CD8-positive, alpha-beta memory T cell (primary cell): ENCODE measurements at regions not wholly inside any gene's neighbourhood (a gene's known extent, or its start where the extent isn't known, plus 50 kb on each side); places are given as distances from the start of the nearest gene placed in this dataset.

Experiments
- CTCF ChIA-PET: fragments of 350-600 bp; sonication (Branson Sonifier 250); formaldehyde crosslinking; loops from one replicate; lab custom pipeline; 2021; ENCODE audit warnings: antibody characterized with exemption; lab: Charles Lee
- POLR2A ChIA-PET: fragments of 350-600 bp; sonication (Branson Sonifier 250); formaldehyde crosslinking; loops from one replicate; lab custom pipeline; 2021; ENCODE audit warnings: antibody characterized with exemption; lab: Charles Lee
- DNase-seq, 5 donors: peaks; one replicate each; pipeline versions ENCODE4 v3.0.0 to v3.0.0-alpha.2; 2020 to 2022; ENCODE audit warnings: mixed read lengths in 1 of 5
- H3K27ac ChIP-seq: one replicate; pipeline ENCODE4 v1.7.0; 2013; ENCODE audit warnings: low read depth, mild to moderate bottlenecking, low read length, moderate library complexity
- H3K27me3 ChIP-seq: 2 replicates; pipeline ENCODE4 v1.7.0; 2013; ENCODE audit warnings: low read length, mild to moderate bottlenecking; ENCODE audit not compliant: insufficient read depth, poor library complexity, severe bottlenecking
- H3K36me3 ChIP-seq: 2 replicates; pipeline ENCODE4 v1.7.0; 2013; ENCODE audit warnings: mild to moderate bottlenecking, low read length, moderate library complexity; ENCODE audit not compliant: insufficient read depth
- H3K4me1 ChIP-seq: 2 replicates; pipeline ENCODE4 v1.7.0; 2013; ENCODE audit warnings: mild to moderate bottlenecking, low read length, moderate library complexity; ENCODE audit not compliant: insufficient read depth
- H3K4me3 ChIP-seq: 2 replicates; pipeline ENCODE4 v1.7.0; 2013; ENCODE audit warnings: mild to moderate bottlenecking, low read length
- H3K9me3 ChIP-seq: 2 replicates; pipeline ENCODE4 v1.7.0; 2013; ENCODE audit warnings: mild to moderate bottlenecking, low read length
- H3K27ac Mint-ChIP-seq, 8 donors: one replicate each; pipeline ENCODE4 v1.8.0; 2020 to 2021; ENCODE audit warnings: mixed read lengths in 8 of 8, mild to moderate bottlenecking in 6 of 8, inconsistent platforms in 3 of 8, moderate library complexity in 3 of 8
- H3K27me3 Mint-ChIP-seq, 2 donors: one replicate each; pipeline ENCODE4 v1.8.0; 2020 to 2021; ENCODE audit warnings: mixed read lengths in 2 of 2, mild to moderate bottlenecking in 1 of 2, moderate library complexity in 1 of 2
- H3K36me3 Mint-ChIP-seq, 3 donors: one replicate each; pipeline ENCODE4 v1.8.0; 2020 to 2021; ENCODE audit warnings: mixed read lengths in 3 of 3, inconsistent platforms in 1 of 3, mild to moderate bottlenecking in 1 of 3
- H3K4me1 Mint-ChIP-seq, 3 donors: one replicate each; pipeline ENCODE4 v1.8.0; 2020 to 2021; ENCODE audit warnings: mixed read lengths in 3 of 3, inconsistent platforms in 1 of 3, mild to moderate bottlenecking in 1 of 3
- H3K4me3 Mint-ChIP-seq, 7 donors: one replicate each; pipeline ENCODE4 v1.8.0; 2020 to 2021; ENCODE audit warnings: mixed read lengths in 7 of 7, mild to moderate bottlenecking in 6 of 7, moderate library complexity in 4 of 7, inconsistent platforms in 2 of 7
- H3K9me3 Mint-ChIP-seq, 5 donors: one replicate each; pipeline ENCODE4 v1.8.0; 2020 to 2022; ENCODE audit warnings: mixed read lengths in 5 of 5, mild to moderate bottlenecking in 3 of 5, moderate library complexity in 2 of 5, inconsistent platforms in 1 of 5

DNA sequence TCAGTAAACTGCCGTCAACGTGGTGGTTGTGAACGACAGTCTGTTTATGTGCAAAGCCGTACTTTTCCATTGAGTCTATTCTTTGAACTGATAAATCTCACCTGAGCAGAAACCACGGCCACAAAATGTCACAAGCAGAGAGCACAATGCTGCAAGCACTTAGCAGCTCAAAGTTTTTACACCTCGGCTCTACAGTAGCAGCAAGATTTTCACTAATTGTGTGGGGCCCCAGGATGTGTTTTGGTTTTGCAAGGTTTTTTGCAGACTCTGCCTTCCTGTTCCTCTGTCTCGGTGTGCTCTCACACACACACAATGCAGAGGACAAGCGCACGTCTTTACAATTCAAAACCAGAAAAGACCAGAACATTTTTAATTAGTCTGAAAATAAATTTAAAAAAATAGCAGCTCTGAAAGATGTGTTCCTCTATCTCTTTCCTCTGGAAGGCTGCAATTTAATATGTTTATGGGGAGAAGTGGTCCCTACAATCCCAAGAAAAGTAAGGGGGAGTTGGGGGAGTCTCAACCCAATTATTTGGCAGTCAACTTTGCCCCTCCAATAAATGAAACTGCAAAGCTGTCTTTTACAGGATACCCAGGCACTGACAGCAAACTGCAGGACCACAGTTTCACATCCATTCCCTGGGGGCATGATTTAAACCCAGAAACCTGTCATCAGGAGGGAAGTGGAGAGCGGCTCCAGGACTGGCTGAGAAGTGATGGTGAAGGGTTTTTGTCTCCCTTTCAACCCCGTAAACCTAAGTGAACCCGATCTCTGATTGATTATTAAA lies 73.8 kb upstream of the SFMBT2 start:
- DNase-seq: peak; percentile 36 to 84 (median 77)
- Mint-ChIP-seq H3K4me1 (peaks cover 79 to 92% (median 91%) of the 10 kb centered on the region in 3 donors), H3K9me3 (no peaks in the 10 kb centered on the region), H3K4me3 (peak overlapping the region; percentile 37 to 82 (median 79)), H3K36me3 (peaks cover 0 to 15% (median 0%) of the 10 kb centered on the region in 3 donors), H3K27ac (peak overlapping the region; percentile 74 to 98 (median 91)), H3K27me3 (peaks cover 0 to 2% of the 10 kb centered on the region in 2 donors)
- H3K4me1 ChIP-seq: peaks cover 83% of the 10 kb centered on the region
- no peaks in the 10 kb centered on the region for H3K9me3 ChIP-seq
- H3K4me3 ChIP-seq: peak overlapping the region; percentile 57
- CTCF ChIA-PET: interaction anchor here (1.0 to 1.5 kb wide), 6 partner anchors 12 to 566 kb away, joined by 3 to 7 read pairs (median 4); partner anchors contain the start of gene SFMBT2
- H3K27me3 ChIP-seq: no peaks in the 10 kb centered on the region
- peak overlapping the region; percentile 52 for H3K27ac ChIP-seq
- no peaks in the 10 kb centered on the region for H3K36me3 ChIP-seq
- POLR2A ChIA-PET: interaction anchor here (0.5 to 1.6 kb wide), 10 partner anchors 8 to 1828 kb away, joined by 3 to 18 read pairs (median 4); partner anchors contain the start of gene SFMBT2

DNA sequence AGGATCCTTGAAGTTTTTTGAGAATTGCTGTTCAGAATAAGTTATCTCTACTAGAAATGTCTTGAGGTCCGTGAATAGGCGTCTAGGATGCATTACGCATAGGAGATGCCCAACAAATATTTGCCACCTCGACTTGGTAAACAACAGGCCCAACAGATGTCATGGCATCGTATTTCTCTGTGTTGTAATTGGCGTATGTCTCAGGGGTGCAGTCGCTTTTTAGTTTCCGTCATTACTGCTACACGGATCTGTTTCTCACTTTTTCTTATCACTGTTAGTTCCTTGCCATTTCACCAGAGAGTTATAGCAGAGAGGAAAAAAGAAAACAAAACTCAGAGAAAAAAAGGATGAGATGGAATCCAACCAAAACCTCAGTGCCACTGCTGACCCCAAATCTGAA lies 73.0 kb upstream of the SFMBT2 start:
- Mint-ChIP-seq H3K36me3 (peaks cover 0 to 15% (median 0%) of the 10 kb centered on the region in 3 donors), H3K27ac (peak overlapping the region; percentile 93 to 99 (median 97)), H3K9me3 (no peaks in the 10 kb centered on the region), H3K27me3 (peaks cover 0 to 2% of the 10 kb centered on the region in 2 donors), H3K4me1 (peaks cover 78 to 92% (median 92%) of the 10 kb centered on the region in 3 donors), H3K4me3 (peak overlapping the region; percentile 54 to 78 (median 72))
- ChIA-PET POLR2A (interaction anchor here (0.6 to 1.6 kb wide), 6 partner anchors 9 to 761 kb away, joined by 3 to 18 read pairs (median 4); partner anchors contain the start of gene SFMBT2), CTCF (interaction anchor here (1.0 to 1.4 kb wide), 4 partner anchors 12 to 566 kb away, joined by 3 to 7 read pairs (median 5); no protein-coding TSS in a partner anchor)
- peak in 1 of 5 donors; percentile 56 for DNase-seq
- no peaks in the 10 kb centered on the region for H3K36me3 ChIP-seq
- peaks cover 84% of the 10 kb centered on the region for H3K4me1 ChIP-seq
- peak overlapping the region; percentile 64 for H3K27ac ChIP-seq
- H3K9me3 ChIP-seq: no peaks in the 10 kb centered on the region
- H3K27me3 ChIP-seq: no peaks in the 10 kb centered on the region
- peak overlapping the region; percentile 31 for H3K4me3 ChIP-seq

DNA sequence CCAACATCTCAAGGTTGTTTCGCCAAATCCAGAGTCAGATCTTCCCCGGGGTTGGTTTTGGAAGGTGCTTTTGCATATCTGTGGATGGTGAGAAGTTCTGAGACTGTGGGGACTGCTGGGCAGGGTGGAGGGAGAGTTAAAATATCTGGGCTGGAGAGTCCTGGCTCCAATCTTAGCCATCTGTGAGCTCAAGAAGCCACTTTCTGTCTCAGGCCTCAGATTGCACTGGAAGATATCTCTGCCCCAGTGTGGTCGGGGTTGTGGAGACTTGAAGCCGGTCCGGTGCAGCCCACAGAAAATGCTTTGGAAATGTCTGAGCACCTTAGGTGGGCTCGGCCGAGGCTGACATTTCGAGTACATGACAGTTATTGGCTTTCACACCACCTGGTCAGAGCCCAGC lies 72.2 kb upstream of the SFMBT2 start:
- H3K4me1 Mint-ChIP-seq: peaks cover 78 to 94% (median 90%) of the 10 kb centered on the region in 3 donors
- H3K27ac Mint-ChIP-seq: peak overlapping the region; percentile 93 to 99 (median 96)
- H3K27me3 Mint-ChIP-seq: peaks cover 0 to 2% of the 10 kb centered on the region in 2 donors
- no peak for DNase-seq
- Histone ChIP-seq H3K4me1 (peaks cover 92% of the 10 kb centered on the region), H3K27ac (peak overlapping the region; percentile 64), H3K27me3 (no peaks in the 10 kb centered on the region), H3K36me3 (no peaks in the 10 kb centered on the region), H3K4me3 (no peak overlapping the region), H3K9me3 (no peaks in the 10 kb centered on the region)
- peaks cover 0 to 15% (median 0%) of the 10 kb centered on the region in 3 donors for H3K36me3 Mint-ChIP-seq
- ChIA-PET POLR2A (no interaction called here), CTCF (no interaction called here)
- no peaks in the 10 kb centered on the region for H3K9me3 Mint-ChIP-seq
- peak overlapping the region in 5 of 7 donors; percentile 44 to 77 (median 61) for H3K4me3 Mint-ChIP-seq

DNA sequence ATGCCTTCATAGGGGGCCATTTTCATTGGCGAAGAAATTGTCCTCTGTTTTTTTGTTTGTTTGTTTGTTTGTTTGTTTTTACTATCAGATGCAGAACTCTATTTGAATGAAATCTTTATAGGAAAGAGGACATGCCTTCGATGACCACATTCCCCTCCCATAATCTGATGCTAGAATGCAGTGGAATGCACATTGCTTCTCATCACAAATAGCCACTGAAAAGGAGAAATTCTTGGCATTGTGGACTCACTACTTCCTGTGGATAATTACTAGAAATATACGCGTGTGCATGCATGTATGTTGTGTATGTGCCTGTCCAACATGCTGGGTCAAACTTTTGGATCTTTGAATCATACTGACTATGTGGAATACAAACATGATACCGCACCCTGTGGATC lies 70.5 kb upstream of the SFMBT2 start:
- Histone ChIP-seq H3K27me3 (no peaks in the 10 kb centered on the region), H3K4me3 (no peak overlapping the region), H3K36me3 (no peaks in the 10 kb centered on the region), H3K4me1 (peaks cover 88% of the 10 kb centered on the region), H3K9me3 (no peaks in the 10 kb centered on the region), H3K27ac (no peak overlapping the region)
- H3K4me3 Mint-ChIP-seq: peak overlapping the region; percentile 13 to 80 (median 64)
- H3K36me3 Mint-ChIP-seq: peaks cover 0 to 15% (median 2%) of the 10 kb centered on the region in 3 donors
- H3K27me3 Mint-ChIP-seq: peaks cover 0 to 2% of the 10 kb centered on the region in 2 donors
- ChIA-PET CTCF (interaction anchor here (1.4 kb wide), 1 partner anchor 44 kb away, joined by 3 read pairs; no protein-coding TSS in a partner anchor), POLR2A (no interaction called here)
- peaks cover 71 to 88% (median 86%) of the 10 kb centered on the region in 3 donors for H3K4me1 Mint-ChIP-seq
- no peaks in the 10 kb centered on the region for H3K9me3 Mint-ChIP-seq
- no peak for DNase-seq
- peak overlapping the region; percentile 48 to 97 (median 88) for H3K27ac Mint-ChIP-seq

DNA sequence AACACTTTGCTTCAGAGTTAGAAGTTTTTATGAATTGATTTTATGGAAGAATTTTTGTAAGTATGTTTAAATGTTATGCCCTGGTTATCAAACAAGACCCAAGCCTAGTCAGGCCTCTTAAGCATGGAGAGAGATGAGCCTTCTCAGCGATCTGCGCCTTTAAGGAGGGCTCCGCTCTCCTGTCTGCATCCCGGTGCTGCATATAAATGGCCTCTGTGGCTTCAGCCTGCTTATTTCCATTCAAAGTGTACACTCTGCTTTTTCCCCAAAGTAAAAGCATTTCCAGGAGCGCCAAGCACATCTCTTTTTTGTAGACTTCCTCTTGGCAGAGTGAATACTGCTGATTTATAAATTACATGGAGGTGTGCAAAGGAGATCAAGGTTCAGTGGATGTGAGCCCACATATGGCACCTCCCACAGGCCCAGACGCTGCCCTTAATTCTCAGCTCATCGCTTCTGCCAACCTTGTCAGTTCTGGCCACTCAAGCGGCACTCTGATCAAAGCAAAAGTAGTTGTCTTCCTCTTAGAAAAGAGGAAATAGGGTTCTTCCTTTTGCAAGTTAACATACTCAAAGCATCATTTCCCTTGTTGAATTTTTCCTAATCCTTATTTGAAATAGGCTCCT lies 70.0 kb upstream of the SFMBT2 start:
- H3K27me3 Mint-ChIP-seq: peaks cover 0 to 2% of the 10 kb centered on the region in 2 donors
- peaks cover 69 to 83% (median 81%) of the 10 kb centered on the region in 3 donors for H3K4me1 Mint-ChIP-seq
- ChIA-PET CTCF (no interaction called here), POLR2A (no interaction called here)
- DNase-seq: no peak
- peak overlapping the region; percentile 31 to 80 (median 64) for H3K4me3 Mint-ChIP-seq
- Histone ChIP-seq H3K4me1 (peaks cover 83% of the 10 kb centered on the region), H3K9me3 (no peaks in the 10 kb centered on the region), H3K27ac (no peak overlapping the region), H3K27me3 (no peaks in the 10 kb centered on the region), H3K4me3 (no peak overlapping the region), H3K36me3 (no peaks in the 10 kb centered on the region)
- H3K27ac Mint-ChIP-seq: peak overlapping the region; percentile 84 to 97 (median 92)
- H3K9me3 Mint-ChIP-seq: no peaks in the 10 kb centered on the region
- H3K36me3 Mint-ChIP-seq: peaks cover 0 to 15% (median 2%) of the 10 kb centered on the region in 3 donors

DNA sequence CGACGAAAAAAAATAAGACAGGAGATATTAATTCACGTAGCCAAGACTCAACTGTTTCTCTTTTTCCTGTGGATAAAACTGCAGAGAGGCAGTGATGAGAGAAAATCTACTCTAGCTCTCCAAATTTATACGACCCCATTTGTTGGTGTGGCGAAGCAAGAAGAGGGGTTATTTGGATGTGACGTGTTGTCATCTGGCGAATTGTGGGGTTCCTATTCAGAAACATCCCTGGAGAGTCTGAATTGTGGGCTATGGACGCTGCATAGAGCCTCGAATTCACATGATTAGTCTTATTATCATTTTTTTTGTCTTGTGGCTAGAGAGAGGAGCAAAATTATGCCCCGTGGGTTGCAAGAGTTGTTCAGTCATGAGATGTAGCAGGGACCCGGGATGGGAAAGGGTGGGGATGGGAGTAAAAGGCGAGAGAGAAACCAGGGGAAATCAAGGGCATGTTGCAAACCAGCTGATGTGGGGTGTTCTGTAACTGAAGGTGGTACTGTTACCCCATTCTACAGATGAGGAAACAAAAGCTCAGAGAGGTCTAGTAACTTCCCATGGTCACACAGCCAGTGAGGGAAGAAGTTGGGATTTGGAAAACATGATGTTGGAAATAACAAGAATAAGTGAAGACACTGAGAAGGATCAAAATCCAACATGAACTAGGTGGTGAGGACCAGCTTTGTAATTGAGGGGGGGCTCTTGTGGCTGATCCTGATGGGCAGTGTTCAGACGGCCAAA lies 69.2 kb upstream of the SFMBT2 start:
- Mint-ChIP-seq H3K27me3 (peaks cover 0 to 2% of the 10 kb centered on the region in 2 donors), H3K36me3 (peaks cover 0 to 8% (median 2%) of the 10 kb centered on the region in 3 donors), H3K9me3 (no peaks in the 10 kb centered on the region), H3K4me1 (peaks cover 60 to 75% (median 73%) of the 10 kb centered on the region in 3 donors), H3K27ac (peak overlapping the region; percentile 84 to 97 (median 93)), H3K4me3 (peak overlapping the region in 4 of 7 donors; percentile 52 to 76 (median 65))
- CTCF ChIA-PET: no interaction called here
- no peak for DNase-seq
- no peaks in the 10 kb centered on the region for H3K36me3 ChIP-seq
- no peaks in the 10 kb centered on the region for H3K27me3 ChIP-seq
- H3K27ac ChIP-seq: no peak overlapping the region
- H3K9me3 ChIP-seq: no peaks in the 10 kb centered on the region
- H3K4me1 ChIP-seq: peaks cover 75% of the 10 kb centered on the region
- POLR2A ChIA-PET: no interaction called here
- H3K4me3 ChIP-seq: no peak overlapping the region

DNA sequence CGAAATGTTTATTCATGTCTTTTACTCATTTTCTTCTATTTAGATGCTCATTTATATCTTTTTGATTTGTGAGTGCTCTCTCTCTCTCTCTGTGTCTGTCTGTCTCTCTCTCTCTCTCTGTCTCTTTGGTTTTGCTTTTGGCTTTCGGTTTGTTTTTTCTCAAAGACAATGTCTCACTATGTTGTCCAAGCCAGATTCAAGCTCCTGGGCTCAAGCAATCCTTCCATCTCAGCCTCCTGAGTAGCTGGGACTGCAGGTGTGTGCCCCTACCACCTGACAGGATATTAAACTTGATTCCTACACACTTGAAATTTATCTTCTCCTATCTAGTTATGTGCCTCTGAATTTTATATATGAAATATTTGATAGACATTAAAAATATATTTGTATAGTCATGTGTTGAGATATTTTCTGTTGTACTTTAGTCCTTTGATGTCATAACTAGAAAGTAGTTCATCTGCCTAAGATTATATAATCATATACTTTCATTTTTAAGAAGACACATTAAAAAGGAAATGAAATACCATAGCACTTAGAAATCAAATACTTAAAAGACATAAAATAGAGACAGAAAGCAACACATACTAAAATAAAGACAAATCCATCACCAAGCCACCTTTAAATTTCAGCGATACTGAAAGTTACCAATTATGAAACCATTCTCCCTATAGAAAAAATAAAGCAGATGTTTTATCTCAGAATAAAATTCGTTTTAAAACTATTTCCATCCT lies 68.1 kb upstream of the SFMBT2 start:
- peaks cover 51 to 63% (median 61%) of the 10 kb centered on the region in 3 donors for H3K4me1 Mint-ChIP-seq
- H3K27ac ChIP-seq: no peak overlapping the region

More for the DNA sequence above, 68.1 kb upstream of the SFMBT2 start:
- CTCF ChIA-PET: no interaction called here
- Mint-ChIP-seq H3K4me3 (peak overlapping the region; percentile 9 to 85 (median 66)), H3K36me3 (peaks cover 0 to 8% (median 2%) of the 10 kb centered on the region in 3 donors), H3K27ac (peak overlapping the region; percentile 80 to 99 (median 93)), H3K27me3 (peaks cover 0 to 2% of the 10 kb centered on the region in 2 donors), H3K9me3 (no peaks in the 10 kb centered on the region)
- Histone ChIP-seq H3K4me1 (peaks cover 67% of the 10 kb centered on the region), H3K4me3 (no peak overlapping the region), H3K9me3 (no peaks in the 10 kb centered on the region), H3K36me3 (no peaks in the 10 kb centered on the region), H3K27me3 (no peaks in the 10 kb centered on the region)
- POLR2A ChIA-PET: no interaction called here
- DNase-seq: no peak
